Cardiac fibroblast (primary cell): ENCODE measurements at regions not wholly inside any gene's neighbourhood (a gene's known extent, or its start where the extent isn't known, plus 50 kb on each side); places are given as distances from the start of the nearest gene placed in this dataset.

Experiments
- DNase-seq, 2 donors: peaks; one replicate each; pipeline versions ENCODE4 v3.0.0 to v3.0.0-alpha.2; 2010; ENCODE audit warnings: low read depth in 2 of 2
- H3K4me3 ChIP-seq, 2 donors: replicated peaks in 1 of 2; 1 replicate in 1 of 2; 2 replicates in 1 of 2; pipeline ENCODE4 v1.5.1; 2011; ENCODE audit warnings: low read depth in 2 of 2, low read length in 2 of 2, mild to moderate bottlenecking in 2 of 2, moderate library complexity in 1 of 2
- TF ChIP-seq, protein P1 (sequence below): IDR thresholded peaks from one replicate; pipeline ENCODE4 v1.5.1; 2011; ENCODE audit warnings: low read depth, mild to moderate bottlenecking, low read length, inconsistent platforms

DNA sequence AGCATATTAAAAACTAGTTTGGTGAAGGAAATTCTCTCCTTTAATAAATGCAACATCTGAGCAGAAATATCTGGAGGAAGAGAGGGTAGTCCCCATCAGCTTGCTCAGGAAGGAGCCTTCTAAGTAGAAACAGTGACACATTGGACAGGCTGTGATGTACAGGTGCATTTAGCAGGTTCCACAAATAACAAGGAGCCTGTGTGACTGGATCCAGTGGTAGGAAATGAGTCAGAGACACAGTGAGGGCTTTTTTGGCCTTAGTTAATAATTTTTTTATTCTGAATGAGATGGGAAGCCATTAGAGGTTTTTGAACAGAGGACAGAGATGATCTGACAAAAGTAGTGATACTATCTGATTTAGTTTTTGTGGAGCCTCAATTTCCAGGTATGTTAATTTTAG lies 738.9 kb upstream of the PTBP2 start:
- no peak overlapping the region for H3K4me3 ChIP-seq
- no peak for DNase-seq
- TF ChIP-seq, protein P1, sequence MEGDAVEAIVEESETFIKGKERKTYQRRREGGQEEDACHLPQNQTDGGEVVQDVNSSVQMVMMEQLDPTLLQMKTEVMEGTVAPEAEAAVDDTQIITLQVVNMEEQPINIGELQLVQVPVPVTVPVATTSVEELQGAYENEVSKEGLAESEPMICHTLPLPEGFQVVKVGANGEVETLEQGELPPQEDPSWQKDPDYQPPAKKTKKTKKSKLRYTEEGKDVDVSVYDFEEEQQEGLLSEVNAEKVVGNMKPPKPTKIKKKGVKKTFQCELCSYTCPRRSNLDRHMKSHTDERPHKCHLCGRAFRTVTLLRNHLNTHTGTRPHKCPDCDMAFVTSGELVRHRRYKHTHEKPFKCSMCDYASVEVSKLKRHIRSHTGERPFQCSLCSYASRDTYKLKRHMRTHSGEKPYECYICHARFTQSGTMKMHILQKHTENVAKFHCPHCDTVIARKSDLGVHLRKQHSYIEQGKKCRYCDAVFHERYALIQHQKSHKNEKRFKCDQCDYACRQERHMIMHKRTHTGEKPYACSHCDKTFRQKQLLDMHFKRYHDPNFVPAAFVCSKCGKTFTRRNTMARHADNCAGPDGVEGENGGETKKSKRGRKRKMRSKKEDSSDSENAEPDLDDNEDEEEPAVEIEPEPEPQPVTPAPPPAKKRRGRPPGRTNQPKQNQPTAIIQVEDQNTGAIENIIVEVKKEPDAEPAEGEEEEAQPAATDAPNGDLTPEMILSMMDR: no peak

DNA sequence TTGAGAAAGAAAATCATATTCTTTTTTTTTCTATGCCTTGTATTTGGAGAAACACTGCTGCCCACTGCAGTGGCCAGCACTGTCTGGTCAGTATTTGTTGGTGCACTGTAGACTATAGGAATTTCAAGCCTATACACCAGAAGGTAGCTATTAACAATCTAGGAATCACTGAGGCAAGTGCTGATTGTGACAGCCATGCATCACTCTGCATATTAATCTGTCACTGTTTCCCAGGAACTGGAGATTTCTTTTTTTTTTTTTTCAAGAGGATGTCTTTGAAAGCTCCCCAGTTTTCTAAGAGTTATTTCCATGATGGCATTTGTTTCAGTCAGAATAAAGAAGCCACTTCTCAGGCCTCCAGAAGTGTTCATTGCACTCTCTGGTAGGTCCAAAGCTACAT lies 737.8 kb upstream of the PTBP2 start:
- TF ChIP-seq, protein P1: no peak
- no peak for DNase-seq

DNA sequence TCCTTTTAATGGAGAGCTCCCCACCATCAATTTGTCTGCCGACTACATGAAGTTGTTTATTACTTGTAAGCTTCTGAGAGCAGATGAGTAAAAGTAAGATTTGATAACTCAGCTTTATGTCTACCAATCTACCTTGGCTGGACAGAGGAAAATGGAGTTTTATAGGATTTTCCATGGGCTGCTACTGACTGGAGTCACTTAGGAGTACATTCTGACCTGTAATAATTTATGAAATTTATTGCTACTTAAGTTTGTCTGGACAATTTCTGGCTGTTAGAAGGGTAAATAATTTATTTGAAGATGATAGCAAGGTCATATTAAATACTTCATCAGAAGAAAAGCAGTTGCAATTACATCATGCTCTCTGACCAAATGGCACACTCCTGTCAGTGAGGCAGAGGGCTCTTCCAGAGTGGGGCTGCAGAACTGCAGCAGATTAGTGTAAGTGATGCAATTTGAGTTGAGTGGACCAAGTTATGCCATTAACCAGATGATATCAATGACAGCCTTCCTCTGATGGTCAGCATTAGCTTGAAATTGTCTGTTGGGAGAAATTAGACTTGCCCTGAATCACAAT lies 736.7 kb upstream of the PTBP2 start:
- H3K4me3 ChIP-seq: no peak overlapping the region
- TF ChIP-seq, protein P1: no peak
- DNase-seq: no peak

More for the DNA sequence above, 737.8 kb upstream of the PTBP2 start:
- H3K4me3 ChIP-seq: no peak overlapping the region

DNA sequence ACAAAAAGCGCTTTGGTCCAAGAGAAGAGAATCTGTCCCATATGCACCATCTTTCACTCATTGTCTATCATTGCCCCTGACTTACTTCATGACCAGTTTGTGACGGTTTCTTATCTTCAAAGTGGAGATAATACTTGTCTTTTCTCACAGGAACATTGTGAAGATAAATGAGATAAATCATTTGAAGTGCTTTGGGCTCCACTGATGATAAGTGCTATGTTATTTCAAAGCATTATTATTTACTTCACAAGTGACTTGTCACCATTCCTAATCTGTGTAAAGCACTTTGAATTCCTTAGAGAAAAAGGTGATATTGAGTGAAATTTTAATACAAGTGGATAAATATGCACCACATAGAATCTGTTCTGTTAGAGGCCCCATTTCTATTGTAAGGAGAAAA lies 731.6 kb upstream of the PTBP2 start:
- no peak for DNase-seq
- TF ChIP-seq, protein P1: no peak

DNA sequence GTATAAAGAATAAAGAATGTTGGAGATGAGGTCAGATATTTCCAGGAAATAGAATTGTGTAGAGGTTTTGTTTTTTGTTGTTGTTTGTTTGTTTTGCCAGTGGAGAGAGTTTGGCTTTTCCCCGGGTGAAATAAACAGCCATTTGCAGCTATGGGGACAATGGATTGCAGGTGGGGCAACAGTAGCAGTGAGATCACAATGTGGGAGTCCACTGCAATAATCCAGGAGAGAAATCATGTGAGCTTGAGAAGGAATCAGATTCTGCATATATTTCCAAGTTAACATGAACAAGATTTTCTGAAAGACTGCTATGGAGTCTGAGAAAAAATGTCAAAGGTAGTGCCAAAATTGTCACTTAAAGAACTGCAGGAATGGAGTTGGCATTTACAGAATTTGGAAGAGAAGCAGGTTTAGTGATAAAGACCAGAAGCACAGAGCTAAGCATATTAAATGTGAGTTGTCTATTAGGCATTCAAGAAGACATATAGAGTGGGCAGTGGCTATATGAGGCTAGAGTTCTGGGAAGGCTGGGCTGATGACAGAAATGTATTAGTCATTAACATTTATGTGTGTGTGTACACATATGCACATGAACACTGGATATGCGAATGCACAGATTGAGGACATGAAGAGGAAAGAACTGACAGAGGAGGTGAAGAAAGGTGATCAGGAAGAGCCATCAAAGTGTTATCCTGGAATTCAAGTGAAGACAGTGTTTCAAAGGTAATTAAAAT lies 729.6 kb upstream of the PTBP2 start:
- no peak overlapping the region for H3K4me3 ChIP-seq
- no peak for DNase-seq
- TF ChIP-seq, protein P1: no peak

More for the DNA sequence above, 731.6 kb upstream of the PTBP2 start:
- H3K4me3 ChIP-seq: no peak overlapping the region

DNA sequence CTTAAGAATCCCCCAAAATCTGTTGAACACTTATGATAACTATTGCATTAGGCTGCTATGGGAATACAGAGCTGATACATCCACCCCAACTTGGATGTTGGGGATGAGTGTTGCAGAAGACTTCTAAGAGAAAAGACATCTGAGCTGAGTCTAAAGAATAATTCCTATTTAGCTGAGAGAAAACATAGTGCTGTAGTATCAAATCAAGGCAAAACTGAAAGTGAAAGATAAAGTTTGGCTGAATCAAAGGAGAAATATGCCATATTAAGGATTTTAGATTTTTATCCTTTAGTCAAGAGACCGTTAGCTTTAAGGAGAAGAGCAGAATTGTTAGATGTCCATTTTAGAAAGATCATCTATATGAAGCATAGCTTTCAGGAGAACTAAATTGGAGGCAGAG lies 726.9 kb upstream of the PTBP2 start:
- no peak overlapping the region for H3K4me3 ChIP-seq
- no peak for DNase-seq
- TF ChIP-seq, protein P1: no peak

DNA sequence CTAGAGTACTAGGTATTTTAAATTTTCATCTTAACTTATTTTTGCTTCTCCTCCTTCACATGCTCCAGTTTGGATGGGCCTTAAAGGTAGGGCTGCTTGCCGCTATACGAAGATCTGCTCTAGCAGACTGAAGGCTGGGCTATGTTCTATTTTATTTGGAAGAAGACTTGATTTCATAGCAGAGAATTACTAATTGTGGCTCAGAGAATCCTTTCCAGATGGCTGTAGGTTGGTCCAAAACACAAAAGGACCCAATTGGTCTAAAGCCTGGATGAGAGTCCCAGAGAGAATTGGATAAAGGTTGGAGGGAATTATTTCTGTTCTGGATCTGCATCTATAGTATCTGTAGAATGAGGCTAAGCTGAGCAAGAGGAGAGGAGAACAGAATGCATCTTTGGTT lies 719.4 kb upstream of the PTBP2 start:
- no peak overlapping the region for H3K4me3 ChIP-seq
- TF ChIP-seq, protein P1: no peak
- DNase-seq: no peak
